IMR-90 (cell line): ENCODE measurements at regions not wholly inside any gene's neighbourhood (a gene's known extent, or its start where the extent isn't known, plus 50 kb on each side); places are given as distances from the start of the nearest gene placed in this dataset.

Experiments used
- ATAC-seq: fragments of 200-7000 bp; cut with Tn5 transposase; 2 replicates; pipeline ENCODE4 v1.9.1; 2020; ENCODE audit warnings: low read depth, mild to moderate bottlenecking, moderate library complexity
- BruUV-seq: library from RNA; stranded (reverse); fragments of 400-500 nt; replicated peaks from 2 replicates; lab custom pipeline; 2021; lab: Mats Ljungman, UMichigan
- CTCF ChIA-PET: fragments of 300-600 bp; formaldehyde crosslinking; extraction: SDS; loops from one replicate; lab custom pipeline; 2021; ENCODE audit warnings: antibody characterized with exemption; lab: Yijun Ruan, JAX
- POLR2A ChIA-PET: fragments of 300-600 bp; sonication (Branson Sonifier 250); formaldehyde crosslinking; loops from one replicate; lab custom pipeline; 2022; ENCODE audit warnings: antibody characterized with exemption; ENCODE audit not compliant: unreplicated experiment; lab: Charles Lee
- DNase-seq: peaks from one replicate; pipeline ENCODE4 v3.0.0; 2013
- H2AFZ ChIP-seq: replicated peaks from 2 replicates; pipeline ENCODE3; 2013; ENCODE audit warnings: low read length, mild to moderate bottlenecking; ENCODE audit not compliant: poor library complexity
- H2AK5ac ChIP-seq: 2 replicates; pipeline ENCODE4 v1.6.1; 2013; ENCODE audit warnings: low read depth, low read length, inconsistent platforms
- H2AK9ac ChIP-seq: replicated peaks from 2 replicates; pipeline ENCODE3; 2013; ENCODE audit warnings: mild to moderate bottlenecking, low read depth, low read length, moderate library complexity; ENCODE audit not compliant: poor library complexity
- H2BK120ac ChIP-seq: 2 replicates; pipeline ENCODE4 v1.6.1; 2013; ENCODE audit warnings: low read depth, low read length, inconsistent platforms
- H2BK15ac ChIP-seq: 3 replicates; pipeline ENCODE4 v1.6.1; 2013; ENCODE audit warnings: low read depth, low read length, inconsistent platforms
- H2BK20ac ChIP-seq: 2 replicates; pipeline ENCODE4 v1.6.1; 2013; ENCODE audit warnings: low read depth, mild to moderate bottlenecking, inconsistent platforms, low read length, moderate library complexity
- H2BK5ac ChIP-seq: 2 replicates; pipeline ENCODE4 v1.6.1; 2013; ENCODE audit warnings: mild to moderate bottlenecking, low read depth, low read length, inconsistent platforms; ENCODE audit not compliant: poor library complexity, severe bottlenecking
- H3K14ac ChIP-seq: replicated peaks from 2 replicates; pipeline ENCODE4 v1.6.1; 2013; ENCODE audit warnings: low read depth, low read length, inconsistent platforms
- H3K18ac ChIP-seq: 2 replicates; pipeline ENCODE4 v1.6.1; 2013; ENCODE audit warnings: low read depth, low read length, control low read depth
- H3K23ac ChIP-seq: 2 replicates; pipeline ENCODE4 v1.6.1; 2013; ENCODE audit warnings: low read depth, low read length, inconsistent platforms
- H3K27ac ChIP-seq: 2 replicates; pipeline ENCODE4 v1.5.1; 2013; ENCODE audit warnings: mild to moderate bottlenecking, control low read depth, low read length; ENCODE audit not compliant: insufficient read depth
- H3K27me3 ChIP-seq: 2 replicates; pipeline ENCODE4 v1.6.1; 2013; ENCODE audit warnings: low read length; ENCODE audit not compliant: control insufficient read depth, insufficient read depth
- H3K36me3 ChIP-seq: 2 replicates; pipeline ENCODE4 v1.6.1; 2013; ENCODE audit warnings: low read length, mixed read lengths; ENCODE audit not compliant: control insufficient read depth, insufficient read depth
- H3K4ac ChIP-seq: 2 replicates; pipeline ENCODE4 v1.6.1; 2013; ENCODE audit warnings: low read depth, low read length, inconsistent platforms
- H3K4me1 ChIP-seq: 2 replicates; pipeline ENCODE4 v1.6.1; 2013; ENCODE audit warnings: low read length, mixed read lengths; ENCODE audit not compliant: control insufficient read depth, insufficient read depth
- H3K4me2 ChIP-seq: 2 replicates; pipeline ENCODE4 v1.6.1; 2013; ENCODE audit warnings: low read depth, mild to moderate bottlenecking, control low read depth, low read length, moderate library complexity
- H3K4me3 ChIP-seq: 2 replicates; pipeline ENCODE4 v1.5.1; 2013; ENCODE audit warnings: low read depth, mild to moderate bottlenecking, control low read depth, low read length, moderate library complexity; ENCODE audit not compliant: insufficient read depth
- H3K56ac ChIP-seq: 2 replicates; pipeline ENCODE4 v1.6.1; 2013; ENCODE audit warnings: low read length, inconsistent platforms; ENCODE audit not compliant: insufficient read depth; ENCODE audit errors: extremely low read depth
- H3K79me1 ChIP-seq, 2 experiments: 2 replicates each; pipeline ENCODE4 v1.6.1; 2013; ENCODE audit warnings: low read length in 2 of 2, inconsistent platforms in 1 of 2, low read depth in 1 of 2
- H3K9ac ChIP-seq: 2 replicates; pipeline ENCODE4 v1.6.1; 2013; ENCODE audit warnings: low read depth, low read length, control low read depth
- H3K9me1 ChIP-seq: 2 replicates; pipeline ENCODE4 v1.6.1; 2013; ENCODE audit warnings: low read length, inconsistent platforms; ENCODE audit not compliant: insufficient read depth
- H3K9me3 ChIP-seq: 2 replicates; pipeline ENCODE4 v1.6.1; 2013; ENCODE audit warnings: low read length; ENCODE audit not compliant: control insufficient read depth, insufficient read depth
- H4K20me1 ChIP-seq: 2 replicates; pipeline ENCODE4 v1.6.1; 2013; ENCODE audit warnings: low read length, inconsistent platforms; ENCODE audit not compliant: insufficient read depth
- H4K5ac ChIP-seq: 2 replicates; pipeline ENCODE4 v1.6.1; 2013; ENCODE audit warnings: mild to moderate bottlenecking, low read depth, low read length, control low read depth
- H4K8ac ChIP-seq, 2 experiments: 2 replicates each; pipeline ENCODE4 v1.6.1; 2013; ENCODE audit warnings: low read depth in 2 of 2, low read length in 2 of 2, control low read depth in 1 of 2, inconsistent platforms in 1 of 2
- H4K91ac ChIP-seq: 2 replicates; pipeline ENCODE4 v1.6.1; 2013; ENCODE audit warnings: low read depth, low read length, inconsistent platforms; ENCODE audit not compliant: insufficient read depth
- BHLHE40 ChIP-seq: fragments of 150-350 bp; IDR thresholded peaks from 2 replicates; pipeline ENCODE4 v1.6.1; 2016; ENCODE audit warnings: mild to moderate bottlenecking, low read depth, low read length
- CEBPB ChIP-seq: IDR thresholded peaks from 2 replicates; pipeline ENCODE4 v1.6.1; 2012; ENCODE audit warnings: low read depth, low read length, improper control_type of control experiment
- CHD1 ChIP-seq: IDR thresholded peaks from 2 replicates; pipeline ENCODE4 v1.6.1; 2012; ENCODE audit warnings: low read depth, low read length, improper control_type of control experiment
- FOS ChIP-seq: fragments of 150-350 bp; IDR thresholded peaks from 2 replicates; pipeline ENCODE4 v1.6.1; 2016; ENCODE audit warnings: low read depth, low read length
- MAZ ChIP-seq: IDR thresholded peaks from 2 replicates; pipeline ENCODE4 v1.6.1; 2012; ENCODE audit warnings: low read depth, mild to moderate bottlenecking, low read length, improper control_type of control experiment, moderate library complexity, borderline replicate concordance
- MXI1 ChIP-seq: IDR thresholded peaks from 2 replicates; pipeline ENCODE4 v1.6.1; 2012; ENCODE audit warnings: low read depth, mild to moderate bottlenecking, low read length, moderate library complexity, borderline replicate concordance
- NFE2L2 ChIP-seq: fragments of 150-350 bp; IDR thresholded peaks from 2 replicates; pipeline ENCODE4 v1.6.1; 2016; ENCODE audit warnings: low read depth, mild to moderate bottlenecking, low read length
- POLR2A ChIP-seq: IDR thresholded peaks from 2 replicates; pipeline ENCODE4 v1.6.1; 2012; ENCODE audit warnings: mild to moderate bottlenecking, low read depth, low read length
- RAD21 ChIP-seq: IDR thresholded peaks from 2 replicates; pipeline ENCODE4 v1.6.1; 2012; ENCODE audit warnings: low read length, improper control_type of control experiment
- RCOR1 ChIP-seq: IDR thresholded peaks from 2 replicates; pipeline ENCODE4 v1.6.1; 2012; ENCODE audit warnings: mild to moderate bottlenecking, low read length, improper control_type of control experiment; ENCODE audit not compliant: insufficient replicate concordance
- RFX5 ChIP-seq: IDR thresholded peaks from 2 replicates; pipeline ENCODE4 v1.8.0; 2012; ENCODE audit warnings: low read depth, mild to moderate bottlenecking, low read length, moderate library complexity
- WGBS, 2 experiments: methylation state at CpG; one replicate each; pipeline versions ENCODE4 v1.1.5 to v1.1.7; 2013; ENCODE audit warnings: missing lambda C conversion rate in 2 of 2; ENCODE audit not compliant: insufficient read length in 1 of 2; ENCODE audit errors: extremely low coverage in 2 of 2; 5-methylcytosine and 5-hydroxymethylcytosine counted together
- dilution Hi-C: fragments of 300-500 bp; cut with HindIII; formaldehyde crosslinking; loops from one replicate; pipeline ENCODE4 v1.14.3; 2018; ENCODE audit warnings: low sequenced_read_pairs; ENCODE audit not compliant: unreplicated experiment
- in situ Hi-C: fragments of 300-500 bp; cut with MboI; formaldehyde crosslinking; loops from 3 replicates; pipeline ENCODE4 v1.14.3; 2019; ENCODE audit warnings: low sequenced_read_pairs, inconsistent platforms, mixed read lengths
- intact Hi-C: fragments of 100-400 bp; cut with micrococcal nuclease; formaldehyde crosslinking; loops from 2 replicates; pipeline ENCODE4 v1.10.0; 2022
- TF ChIP-seq, protein P1 (sequence below): conservative IDR thresholded peaks from 2 replicates; pipeline ENCODE4 v1.5.1; 2012; ENCODE audit warnings: mild to moderate bottlenecking, low read depth, low read length, improper control_type of control experiment

DNA sequence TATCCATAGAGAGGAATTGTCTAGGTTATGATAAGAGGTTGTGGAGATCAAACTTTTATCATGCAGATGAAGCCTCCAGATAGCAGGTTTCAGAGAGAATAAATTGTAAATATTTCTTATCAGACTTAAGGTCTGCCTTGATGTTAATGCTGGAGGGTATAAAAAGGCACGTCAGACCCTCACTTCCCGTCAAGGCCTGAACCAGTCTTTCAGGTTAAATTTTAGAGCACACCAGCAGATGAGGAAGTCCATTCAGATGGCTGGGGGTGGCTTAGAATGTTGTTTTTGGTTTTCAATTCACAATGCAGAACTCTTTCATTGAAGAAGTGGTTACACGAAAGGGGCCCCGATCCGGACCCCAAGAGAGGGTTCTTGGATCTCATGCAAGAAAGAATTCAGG is 144.4 kb upstream of the FBXO11 start:
- dilution Hi-C loops = no loop called here
- POLR2A ChIA-PET = no interaction called here
- no peak for TF ChIP-seq RCOR1
- TF ChIP-seq RFX5 = no peak
- TF ChIP-seq, protein P1, sequence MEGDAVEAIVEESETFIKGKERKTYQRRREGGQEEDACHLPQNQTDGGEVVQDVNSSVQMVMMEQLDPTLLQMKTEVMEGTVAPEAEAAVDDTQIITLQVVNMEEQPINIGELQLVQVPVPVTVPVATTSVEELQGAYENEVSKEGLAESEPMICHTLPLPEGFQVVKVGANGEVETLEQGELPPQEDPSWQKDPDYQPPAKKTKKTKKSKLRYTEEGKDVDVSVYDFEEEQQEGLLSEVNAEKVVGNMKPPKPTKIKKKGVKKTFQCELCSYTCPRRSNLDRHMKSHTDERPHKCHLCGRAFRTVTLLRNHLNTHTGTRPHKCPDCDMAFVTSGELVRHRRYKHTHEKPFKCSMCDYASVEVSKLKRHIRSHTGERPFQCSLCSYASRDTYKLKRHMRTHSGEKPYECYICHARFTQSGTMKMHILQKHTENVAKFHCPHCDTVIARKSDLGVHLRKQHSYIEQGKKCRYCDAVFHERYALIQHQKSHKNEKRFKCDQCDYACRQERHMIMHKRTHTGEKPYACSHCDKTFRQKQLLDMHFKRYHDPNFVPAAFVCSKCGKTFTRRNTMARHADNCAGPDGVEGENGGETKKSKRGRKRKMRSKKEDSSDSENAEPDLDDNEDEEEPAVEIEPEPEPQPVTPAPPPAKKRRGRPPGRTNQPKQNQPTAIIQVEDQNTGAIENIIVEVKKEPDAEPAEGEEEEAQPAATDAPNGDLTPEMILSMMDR = no peak
- TF ChIP-seq RAD21 = no peak
- TF ChIP-seq MAZ = no peak
- no peak for TF ChIP-seq CEBPB
- no peak for TF ChIP-seq NFE2L2
- TF ChIP-seq FOS = no peak
- TF ChIP-seq POLR2A = no peak
- TF ChIP-seq BHLHE40 = no peak
- TF ChIP-seq MXI1 = no peak
- TF ChIP-seq CHD1 = no peak

More for the DNA sequence above, 144.4 kb upstream of the FBXO11 start:
- Histone ChIP-seq H2BK15ac (no peak overlapping the region), H3K79me1 (no peaks in the 10 kb centered on the region), H3K4me1 (no peaks in the 10 kb centered on the region), H3K4ac (no peak overlapping the region), H3K4me3 (no peak overlapping the region), H3K9ac (no peak overlapping the region), H3K27ac (no peak overlapping the region), H3K9me1 (no peaks in the 10 kb centered on the region), H2BK120ac (no peak overlapping the region), H4K91ac (no peak overlapping the region), H2BK5ac (no peak overlapping the region), H3K18ac (no peak overlapping the region), H4K8ac (no peak overlapping the region), H3K4me2 (no peak overlapping the region), H3K23ac (no peak overlapping the region), H3K14ac (no peak overlapping the region), H3K27me3 (no peaks in the 10 kb centered on the region), H3K36me3 (no peaks in the 10 kb centered on the region), H3K9me3 (no peaks in the 10 kb centered on the region), H2BK20ac (no peak overlapping the region), H2AFZ (no peak overlapping the region), H3K56ac (no peak overlapping the region), H4K20me1 (no peaks in the 10 kb centered on the region), H4K5ac (no peak overlapping the region), H2AK9ac (no peak overlapping the region), H2AK5ac (no peak overlapping the region)
- no peak for ATAC-seq
- in situ Hi-C loops = no loop called here
- no peak for DNase-seq
- CTCF ChIA-PET = no interaction called here
- no TSS peak for BruUV-seq
- 80% methylated on average over 1 of the region's 5 CpGs; no CpG with 5 or more reads in 1 of the 2 experiments for WGBS, 2 experiments
- intact Hi-C loops = no loop called here
